ENCODE measurements at regions not wholly inside any gene's neighbourhood (a gene's known extent, or its start where the extent isn't known, plus 50 kb on each side); places are given as distances from the start of the nearest gene placed in this dataset.
"Not testable (repeated sequence)": the region's sequence is repeated elsewhere in the genome, so short reads cannot be mapped to it uniquely, and the experiment has no call there.

- no peak for DNase-seq (ENCODE audit: low spot score)
These were observed 1208.5 kb downstream of the NSUN3 start for GRCh38 chr3:95271395-95271794.

- DNase-seq (ENCODE audit: low spot score): no peak
These were observed 1209.3 kb downstream of the NSUN3 start for GRCh38 chr3:95272166-95272565.

DNA sequence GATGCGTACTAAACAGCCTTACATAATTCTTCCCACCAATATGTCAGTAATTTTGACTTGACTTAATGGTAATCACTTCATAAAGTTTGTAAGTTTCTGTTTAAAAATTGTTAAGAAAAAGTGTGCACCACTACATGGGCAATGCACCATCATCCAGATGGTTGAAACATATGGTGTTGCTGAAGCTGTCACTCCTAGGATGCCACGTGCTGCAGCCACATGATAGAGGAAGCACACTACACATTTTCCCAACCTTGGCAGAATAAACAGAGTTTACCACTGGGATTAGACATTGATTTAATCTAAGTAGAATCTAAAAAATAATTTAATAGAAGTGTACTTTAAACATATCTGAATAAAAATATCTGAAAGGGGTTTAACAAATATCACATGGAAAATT is 1209.9 kb downstream of the NSUN3 start:
- no peak for DNase-seq (ENCODE audit: low spot score)

DNA sequence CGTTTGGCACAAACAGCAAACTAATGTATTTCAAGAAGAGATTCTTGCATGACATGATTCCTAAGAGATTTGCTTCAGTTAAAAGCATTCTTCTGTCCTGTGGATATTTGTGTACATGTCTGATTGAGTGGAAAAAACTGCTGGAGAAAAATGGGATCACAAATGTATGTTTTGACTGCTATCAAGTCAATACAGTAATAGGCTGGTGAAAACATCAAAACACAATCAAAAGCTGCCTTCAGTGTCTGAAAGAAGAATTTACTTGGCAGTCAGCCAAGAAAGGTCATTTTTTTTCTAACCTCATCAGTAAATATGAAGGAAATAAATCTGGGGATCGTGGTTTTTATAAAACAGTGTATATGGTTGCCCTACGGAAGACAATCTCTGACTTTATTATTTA is 1214.8 kb downstream of the NSUN3 start:
- DNase-seq (ENCODE audit: low spot score): no peak

- DNase-seq (ENCODE audit: low spot score): peak; percentile 50
These were observed 1218.0 kb downstream of the NSUN3 start for GRCh38 chr3:95280711-95281352.

- DNase-seq (ENCODE audit: low spot score): peak; percentile 36
These were observed 1226.4 kb downstream of the NSUN3 start for GRCh38 chr3:95289295-95289694.

DNA sequence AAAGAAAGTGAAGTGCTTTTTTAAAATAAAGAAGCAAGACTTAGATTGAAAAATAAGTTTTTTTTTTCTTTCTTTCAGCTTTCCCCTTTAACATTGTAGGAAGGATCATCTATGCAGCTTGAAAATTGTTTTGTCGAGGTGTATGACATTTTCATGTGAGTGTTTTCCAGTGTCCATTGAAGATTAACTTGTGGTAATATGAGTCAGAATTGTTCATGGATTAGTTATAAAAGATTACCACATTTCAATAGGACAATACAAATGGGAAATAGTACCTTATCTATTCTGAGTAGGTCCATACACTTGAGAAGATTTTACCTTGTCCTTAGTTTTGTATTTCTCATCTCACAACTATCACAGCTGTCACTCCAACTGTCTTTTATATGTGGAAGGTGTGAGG is 1234.7 kb downstream of the NSUN3 start:
- peak; percentile 88 for DNase-seq (ENCODE audit: low spot score)

- peak; percentile 85 for DNase-seq (ENCODE audit: low spot score)
These were observed 1239.2 kb downstream of the NSUN3 start for GRCh38 chr3:95302044-95302443.

- DNase-seq (ENCODE audit: low spot score): no peak
These were observed 1247.7 kb downstream of the NSUN3 start for GRCh38 chr3:95310560-95310959.

DNA sequence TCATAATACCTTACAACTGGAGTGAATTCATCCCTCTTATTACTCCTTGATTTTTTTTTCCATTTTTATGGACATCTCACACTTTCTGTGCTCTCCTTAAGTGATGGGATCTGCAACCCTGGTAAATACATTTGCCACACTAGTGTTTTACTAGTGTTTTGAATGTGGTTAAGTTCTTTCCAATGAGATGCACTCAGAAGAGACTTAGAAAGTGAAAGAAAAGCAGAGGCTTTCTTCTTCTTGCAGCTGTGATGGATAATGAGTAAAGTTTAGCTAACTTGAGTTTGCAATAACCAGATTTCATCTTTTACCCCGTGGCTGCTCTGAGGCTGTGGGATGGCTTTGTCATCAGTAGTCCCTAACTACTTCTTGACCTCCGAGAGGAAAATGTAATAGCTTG is 1248.4 kb downstream of the NSUN3 start:
- no peak for DNase-seq (ENCODE audit: low spot score)

- no peak for DNase-seq (ENCODE audit: low spot score)
These were observed 1249.8 kb downstream of the NSUN3 start for GRCh38 chr3:95312650-95313049.

GRCh38 chr3:95319921-95320494 is 1257.1 kb downstream of the NSUN3 start:
- peak; percentile 62 for DNase-seq (ENCODE audit: low spot score)

DNA sequence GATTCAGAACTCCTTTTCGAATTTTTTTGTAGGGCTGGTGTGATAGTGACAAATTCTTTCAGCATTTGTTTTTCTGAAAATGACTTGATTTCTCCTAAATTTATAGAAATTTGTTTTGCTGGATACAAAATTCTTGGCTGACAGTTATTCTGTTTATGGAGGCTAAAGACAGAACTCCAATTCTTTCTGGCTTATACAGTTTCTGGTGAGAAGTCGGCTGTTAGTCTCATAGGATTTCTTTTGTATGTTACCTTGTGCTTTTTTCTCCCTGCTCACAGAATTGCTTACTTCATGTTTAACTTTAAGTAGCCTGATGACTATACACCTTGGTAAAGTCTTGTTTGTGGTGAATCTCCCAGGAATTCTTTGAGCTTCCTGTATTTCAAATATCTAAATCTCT is 1264.6 kb downstream of the NSUN3 start:
- DNase-seq (ENCODE audit: low spot score): no peak

GRCh38 chr3:95333826-95334225 is 1271.0 kb downstream of the NSUN3 start:
- peak; percentile 42 for DNase-seq (ENCODE audit: low spot score)

DNA sequence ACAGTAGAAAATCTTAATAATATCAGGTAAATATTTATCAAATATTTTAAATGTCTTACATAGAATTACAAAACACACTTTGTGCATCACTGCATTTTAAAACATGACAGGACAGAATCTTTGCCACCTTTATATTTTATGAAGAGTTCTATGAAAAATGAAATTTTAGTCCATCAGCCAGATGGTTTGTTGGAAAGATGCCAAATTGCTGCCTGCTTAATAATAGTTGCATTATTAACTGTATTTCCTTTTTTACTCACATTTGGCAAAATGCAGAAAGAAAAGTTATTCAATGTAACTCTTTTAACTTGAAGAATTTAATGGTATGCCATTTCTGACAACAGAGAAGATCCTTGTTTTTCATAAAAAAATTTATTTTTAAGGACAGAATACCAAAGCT is 1271.6 kb downstream of the NSUN3 start:
- no peak for DNase-seq (ENCODE audit: low spot score)

- DNase-seq (ENCODE audit: low spot score): no peak
These were observed 1272.7 kb downstream of the NSUN3 start for GRCh38 chr3:95335517-95335916.

- DNase-seq (ENCODE audit: low spot score): no peak
These were observed 1275.6 kb downstream of the NSUN3 start for GRCh38 chr3:95338446-95338845.

- DNase-seq (ENCODE audit: low spot score): peak; percentile 80
These were observed 1278.5 kb downstream of the NSUN3 start for GRCh38 chr3:95341314-95341713.

DNA sequence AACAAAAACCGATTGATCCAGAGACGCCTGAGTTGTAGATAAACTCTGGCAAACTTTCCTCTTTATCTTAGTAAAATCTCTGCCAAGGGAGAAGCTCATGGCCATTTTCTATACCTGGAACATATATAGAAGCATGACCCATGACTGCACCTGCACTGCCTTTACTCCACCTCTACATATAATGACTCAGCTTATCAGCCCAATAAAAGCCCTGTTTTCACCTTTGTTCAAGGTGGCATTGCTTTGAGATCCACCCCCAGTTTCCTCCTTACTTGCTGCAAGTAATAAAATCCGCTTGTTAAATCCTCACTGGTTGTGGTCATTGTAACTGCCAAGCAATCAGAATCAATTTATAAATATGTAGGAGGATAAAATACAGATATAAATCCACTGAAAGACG is 1280.4 kb downstream of the NSUN3 start:
- no peak for DNase-seq (ENCODE audit: low spot score)

GRCh38 chr3:95343767-95344166 is 1280.9 kb downstream of the NSUN3 start:
- DNase-seq (ENCODE audit: low spot score): no peak

DNA sequence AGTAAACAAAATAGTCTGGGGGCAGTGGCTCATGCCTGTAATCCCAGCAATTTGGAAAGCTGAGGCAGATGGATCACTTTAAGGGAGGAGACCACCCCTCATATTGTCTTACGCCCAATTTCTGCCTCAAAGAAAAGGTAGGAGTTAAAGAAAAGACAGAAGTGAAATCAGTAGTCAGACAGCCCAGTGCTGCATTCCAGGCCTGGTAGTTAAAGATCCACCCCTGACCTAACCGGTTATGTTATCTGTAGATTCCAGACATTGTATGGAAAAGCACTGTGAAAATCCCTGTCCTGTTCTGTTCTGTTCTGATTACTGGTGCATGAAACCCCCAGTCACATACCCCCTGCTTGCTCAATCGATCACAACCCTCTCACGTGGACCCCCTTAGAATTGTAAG is 1285.1 kb downstream of the NSUN3 start:
- DNase-seq (ENCODE audit: low spot score): not testable (repeated sequence)

- no peak for DNase-seq (ENCODE audit: low spot score)
These were observed 1286.0 kb downstream of the NSUN3 start for GRCh38 chr3:95348879-95349278.

DNA sequence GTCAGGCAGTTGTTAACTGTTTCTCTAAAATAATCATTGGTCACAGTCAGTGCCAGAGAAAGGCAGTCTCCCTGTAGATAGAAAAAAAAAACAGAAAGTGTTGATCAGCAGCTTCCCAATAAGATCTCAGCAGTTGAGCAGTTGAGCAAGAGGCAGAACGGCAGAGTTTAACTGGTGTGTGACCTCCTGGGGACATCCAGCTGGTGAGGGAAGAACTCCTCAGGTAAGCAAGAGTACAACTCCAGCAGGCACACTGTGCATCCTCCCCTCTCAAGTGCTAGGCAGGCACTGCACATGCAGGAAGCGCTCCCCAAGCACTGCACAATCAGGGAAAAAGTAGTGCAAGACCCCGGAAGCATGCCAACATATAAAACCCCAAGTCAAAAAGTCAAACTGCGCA is 1287.2 kb downstream of the NSUN3 start:
- no peak for DNase-seq (ENCODE audit: low spot score)

DNA sequence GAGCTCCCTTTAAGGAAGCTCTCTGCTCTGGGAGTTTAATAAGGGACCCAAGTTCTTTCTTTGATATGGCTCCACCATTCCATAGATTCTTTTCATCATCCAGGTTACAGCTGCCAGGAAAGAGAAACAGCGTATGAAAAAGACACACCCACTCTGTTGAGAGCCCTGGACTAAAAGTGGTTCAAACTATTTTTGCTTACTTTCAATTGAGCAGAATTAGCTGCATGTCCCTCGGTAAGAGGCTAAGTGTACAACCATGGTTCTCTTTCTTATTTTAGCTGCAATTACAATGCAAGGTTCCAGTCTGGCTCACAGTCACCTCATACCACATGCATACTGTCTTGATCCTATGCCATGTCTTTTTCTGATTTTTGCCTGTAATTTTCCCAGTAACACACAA is 1288.3 kb downstream of the NSUN3 start:
- no peak for DNase-seq (ENCODE audit: low spot score)
